Astrocyte (in vitro differentiated cells and primary cell): ENCODE measurements at regions not wholly inside any gene's neighbourhood (a gene's known extent, or its start where the extent isn't known, plus 50 kb on each side); places are given as distances from the start of the nearest gene placed in this dataset.

Source experiments
- CTCF ChIP-seq: IDR thresholded peaks from 2 replicates; pipeline ENCODE4 v1.5.1; 2011; ENCODE audit warnings: low read depth, mild to moderate bottlenecking, inconsistent platforms, low read length, moderate library complexity; ENCODE audit not compliant: insufficient read depth
- EZH2 ChIP-seq: IDR thresholded peaks from 2 replicates; pipeline ENCODE4 v1.6.1; 2012; ENCODE audit warnings: mild to moderate bottlenecking, low read length, inconsistent platforms; ENCODE audit not compliant: insufficient read depth

DNA sequence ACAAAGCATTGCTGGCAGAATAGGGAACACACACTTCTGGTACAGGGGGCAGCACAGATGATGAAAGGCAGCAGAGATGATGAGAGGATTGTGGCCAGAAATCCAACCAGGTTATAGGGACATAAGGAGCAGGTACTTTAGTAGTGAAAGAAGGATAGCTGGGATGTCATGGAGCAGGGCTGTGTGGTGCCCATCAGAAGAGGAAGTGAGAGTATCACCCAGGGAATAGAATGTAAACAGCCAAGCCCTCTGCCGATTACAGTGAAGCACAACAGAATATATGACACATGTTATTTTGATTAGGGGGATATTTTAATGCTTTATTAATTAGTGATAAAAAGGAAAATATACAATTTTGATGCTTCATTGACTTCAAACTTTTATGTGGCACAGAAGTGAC, 883.4 kb upstream of the CDH2 start:
- TF ChIP-seq CTCF (no peak), EZH2 (no peak)
